ENCODE measurements at regions not wholly inside any gene's neighbourhood (a gene's known extent, or its start where the extent isn't known, plus 50 kb on each side); places are given as distances from the start of the nearest gene placed in this dataset.
"Not testable (repeated sequence)": the region's sequence is repeated elsewhere in the genome, so short reads cannot be mapped to it uniquely, and the experiment has no call there.

- Histone ChIP-seq H2AFZ (ENCODE audit: low read length, unreplicated experiment) (no peak overlapping the region), H3K4me3 (ENCODE audit: low read depth, low read length) (no peak overlapping the region), H3K27me3 (ENCODE audit: insufficient read depth, low read length) (no peaks in the 10 kb centered on the region), H3K79me2 (ENCODE audit: control insufficient read depth, insufficient read depth, low read length, unreplicated experiment) (no peaks in the 10 kb centered on the region), H3K4me1 (ENCODE audit: control insufficient read depth, insufficient read depth, low read length, unreplicated experiment) (no peaks in the 10 kb centered on the region), H3K36me3 (ENCODE audit: insufficient read depth, low read length) (no peaks in the 10 kb centered on the region), H3K27ac (ENCODE audit: low read depth, low read length) (no peak overlapping the region)
Observed at GRCh38 chrX:74018253-74018652, 165.7 kb upstream of the XIST start.

DNA sequence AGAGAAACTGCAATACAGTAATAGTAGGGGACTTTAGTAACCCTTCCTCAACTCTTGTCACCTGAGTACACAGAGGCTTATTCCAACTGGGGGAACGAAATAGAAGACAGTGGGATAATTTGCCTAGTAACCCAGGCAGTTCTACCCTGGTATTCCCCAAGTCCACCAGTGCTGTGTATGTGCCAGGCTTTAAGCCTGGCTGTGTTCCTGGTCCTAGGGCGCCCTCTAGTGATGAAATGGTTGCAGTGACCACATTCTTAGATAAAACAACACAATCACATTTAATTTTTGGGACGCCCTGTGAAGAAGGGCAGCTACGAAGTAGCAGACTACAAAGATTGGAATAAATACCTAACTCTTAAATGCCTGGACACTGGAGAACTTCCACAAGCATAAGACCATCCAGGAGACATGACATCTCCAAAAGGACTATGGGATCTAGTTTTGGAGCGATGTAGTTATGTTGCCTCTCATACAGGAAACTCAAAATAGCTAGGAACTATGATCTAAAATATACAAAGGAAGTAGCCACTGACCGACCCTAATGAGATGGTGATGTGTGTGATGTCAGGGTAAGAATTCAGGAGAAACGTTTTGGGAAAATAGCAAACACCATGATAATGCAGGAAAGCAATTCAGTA is 163.0 kb upstream of the XIST start:
- Histone ChIP-seq H3K4me3 (ENCODE audit: low read depth, low read length) (no peak overlapping the region), H3K27ac (ENCODE audit: low read depth, low read length) (no peak overlapping the region), H3K36me3 (ENCODE audit: insufficient read depth, low read length) (no peaks in the 10 kb centered on the region), H3K4me1 (ENCODE audit: control insufficient read depth, insufficient read depth, low read length, unreplicated experiment) (no peaks in the 10 kb centered on the region), H2AFZ (ENCODE audit: low read length, unreplicated experiment) (no peak overlapping the region), H3K79me2 (ENCODE audit: control insufficient read depth, insufficient read depth, low read length, unreplicated experiment) (no peaks in the 10 kb centered on the region), H3K27me3 (ENCODE audit: insufficient read depth, low read length) (no peaks in the 10 kb centered on the region)

- Histone ChIP-seq H3K4me1 (ENCODE audit: control insufficient read depth, insufficient read depth, low read length, unreplicated experiment) (peaks cover 12% of the 10 kb centered on the region), H3K27me3 (ENCODE audit: insufficient read depth, low read length) (no peaks in the 10 kb centered on the region), H3K36me3 (ENCODE audit: insufficient read depth, low read length) (no peaks in the 10 kb centered on the region), H3K79me2 (ENCODE audit: control insufficient read depth, insufficient read depth, low read length, unreplicated experiment) (no peaks in the 10 kb centered on the region), H3K27ac (ENCODE audit: low read depth, low read length) (no peak overlapping the region), H2AFZ (ENCODE audit: low read length, unreplicated experiment) (no peak overlapping the region), H3K4me3 (ENCODE audit: low read depth, low read length) (no peak overlapping the region)
Observed at GRCh38 chrX:74009041-74009440, 156.5 kb upstream of the XIST start.

DNA sequence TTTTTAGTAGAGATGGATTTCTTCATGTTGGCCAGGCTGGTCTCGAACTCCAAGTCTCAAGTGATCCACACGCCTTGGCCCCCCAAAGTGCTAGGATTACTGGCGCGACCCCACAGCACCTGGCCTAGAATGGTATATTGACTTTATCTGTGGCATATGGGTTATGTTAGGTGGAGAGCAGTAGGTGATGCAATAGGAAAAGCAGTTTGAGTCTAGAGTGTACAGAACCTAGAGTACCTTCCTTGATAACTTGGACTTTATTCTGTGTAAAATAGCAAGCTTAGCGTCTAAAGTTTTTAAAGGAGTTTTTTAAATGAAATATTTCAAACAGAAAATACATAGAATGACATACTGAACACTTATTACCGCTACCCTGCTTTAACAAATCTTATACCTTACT is 139.5 kb upstream of the XIST start:
- H3K4me3 ChIP-seq (ENCODE audit: low read depth, low read length): no peak overlapping the region
- no peak overlapping the region for H2AFZ ChIP-seq (ENCODE audit: low read length, unreplicated experiment)
- no peaks in the 10 kb centered on the region for H3K4me1 ChIP-seq (ENCODE audit: control insufficient read depth, insufficient read depth, low read length, unreplicated experiment)
- H3K27ac ChIP-seq (ENCODE audit: low read depth, low read length): no peak overlapping the region
- peaks cover 14% of the 10 kb centered on the region; the same call in 1 of the 2 replicates for H3K36me3 ChIP-seq (ENCODE audit: insufficient read depth, low read length)
- H3K27me3 ChIP-seq (ENCODE audit: insufficient read depth, low read length): no peaks in the 10 kb centered on the region
- H3K79me2 ChIP-seq (ENCODE audit: control insufficient read depth, insufficient read depth, low read length, unreplicated experiment): peaks cover 6% of the 10 kb centered on the region

- H3K4me1 ChIP-seq (ENCODE audit: control insufficient read depth, insufficient read depth, low read length, unreplicated experiment): no peaks in the 10 kb centered on the region
- H3K4me3 ChIP-seq (ENCODE audit: low read depth, low read length): no peak overlapping the region
- H2AFZ ChIP-seq (ENCODE audit: low read length, unreplicated experiment): no peak overlapping the region
- H3K36me3 ChIP-seq (ENCODE audit: insufficient read depth, low read length): no peaks in the 10 kb centered on the region
- no peak overlapping the region for H3K27ac ChIP-seq (ENCODE audit: low read depth, low read length)
- peaks cover 24% of the 10 kb centered on the region for H3K79me2 ChIP-seq (ENCODE audit: control insufficient read depth, insufficient read depth, low read length, unreplicated experiment)
- no peaks in the 10 kb centered on the region for H3K27me3 ChIP-seq (ENCODE audit: insufficient read depth, low read length)
Observed at GRCh38 chrX:73987166-73987565, 134.7 kb upstream of the XIST start.

GRCh38 chrX:73979551-73980131 is 127.1 kb upstream of the XIST start:
- Histone ChIP-seq H3K27me3 (ENCODE audit: insufficient read depth, low read length) (no peaks in the 10 kb centered on the region), H3K36me3 (ENCODE audit: insufficient read depth, low read length) (no peaks in the 10 kb centered on the region), H3K79me2 (ENCODE audit: control insufficient read depth, insufficient read depth, low read length, unreplicated experiment) (peaks cover 37% of the 10 kb centered on the region), H3K4me1 (ENCODE audit: control insufficient read depth, insufficient read depth, low read length, unreplicated experiment) (no peaks in the 10 kb centered on the region), H2AFZ (ENCODE audit: low read length, unreplicated experiment) (no peak overlapping the region), H3K27ac (ENCODE audit: low read depth, low read length) (no peak overlapping the region), H3K4me3 (ENCODE audit: low read depth, low read length) (no peak overlapping the region)

DNA sequence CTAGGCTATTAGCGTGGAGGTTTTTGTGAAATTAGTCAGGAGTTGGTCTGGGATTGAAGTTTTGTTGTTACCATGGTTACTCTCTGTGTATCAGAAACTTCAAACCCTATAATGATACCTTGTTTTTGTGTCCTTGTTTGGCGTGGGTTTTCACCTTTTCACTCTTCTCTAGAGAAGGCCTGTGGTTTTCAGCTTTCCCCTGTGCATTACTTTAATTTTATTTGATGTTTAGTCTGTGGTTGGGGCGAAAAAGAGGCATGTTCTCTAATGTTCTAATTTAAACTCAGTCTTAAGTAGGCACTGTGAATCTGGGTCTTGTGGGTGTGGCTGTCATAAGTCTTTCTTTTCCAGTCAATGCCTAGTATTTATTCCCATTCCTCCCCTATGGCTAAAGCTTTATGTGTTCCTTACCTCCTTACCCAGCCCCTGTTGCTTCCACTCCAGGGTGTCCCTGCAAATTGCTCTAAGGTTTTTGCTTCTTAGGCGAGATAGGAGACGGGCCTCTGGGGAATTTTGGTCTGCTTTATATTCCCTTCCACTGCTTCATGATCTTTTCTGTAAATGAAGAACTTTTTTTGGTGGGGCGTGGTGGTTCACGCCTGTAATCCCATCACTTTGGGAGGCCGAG is 125.1 kb upstream of the XIST start:
- Histone ChIP-seq H3K27me3 (ENCODE audit: insufficient read depth, low read length) (no peaks in the 10 kb centered on the region), H3K79me2 (ENCODE audit: control insufficient read depth, insufficient read depth, low read length, unreplicated experiment) (peaks cover 37% of the 10 kb centered on the region), H3K4me1 (ENCODE audit: control insufficient read depth, insufficient read depth, low read length, unreplicated experiment) (no peaks in the 10 kb centered on the region), H3K27ac (ENCODE audit: low read depth, low read length) (no peak overlapping the region), H3K36me3 (ENCODE audit: insufficient read depth, low read length) (no peaks in the 10 kb centered on the region), H3K4me3 (ENCODE audit: low read depth, low read length) (no peak overlapping the region), H2AFZ (ENCODE audit: low read length, unreplicated experiment) (no peak overlapping the region)

DNA sequence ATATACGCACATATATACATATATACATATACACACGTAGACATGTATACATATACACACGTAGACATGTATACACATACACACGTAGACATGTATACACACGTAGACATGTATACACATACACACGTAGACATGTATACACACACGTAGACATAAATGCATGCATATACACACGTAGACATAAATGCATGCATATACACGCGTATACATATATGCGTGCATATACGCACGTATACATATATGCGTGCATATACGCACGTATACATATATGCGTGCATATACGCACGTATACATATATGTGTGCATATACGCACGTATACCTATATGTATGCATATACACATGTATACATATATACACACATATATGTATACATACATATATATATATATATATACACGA is 114.9 kb upstream of the XIST start:
- not testable (repeated sequence) for H3K4me1 ChIP-seq (ENCODE audit: control insufficient read depth, insufficient read depth, low read length, unreplicated experiment); H3K36me3 ChIP-seq (ENCODE audit: insufficient read depth, low read length); H3K27me3 ChIP-seq (ENCODE audit: insufficient read depth, low read length); H3K4me3 ChIP-seq (ENCODE audit: low read depth, low read length); H2AFZ ChIP-seq (ENCODE audit: low read length, unreplicated experiment); H3K27ac ChIP-seq (ENCODE audit: low read depth, low read length)
- H3K79me2 ChIP-seq (ENCODE audit: control insufficient read depth, insufficient read depth, low read length, unreplicated experiment): peaks cover 61% of the 10 kb centered on the region

- Histone ChIP-seq H3K4me3 (ENCODE audit: low read depth, low read length) (no peak overlapping the region), H3K27ac (ENCODE audit: low read depth, low read length) (no peak overlapping the region), H3K4me1 (ENCODE audit: control insufficient read depth, insufficient read depth, low read length, unreplicated experiment) (no peaks in the 10 kb centered on the region), H3K79me2 (ENCODE audit: control insufficient read depth, insufficient read depth, low read length, unreplicated experiment) (peaks cover 63% of the 10 kb centered on the region), H3K36me3 (ENCODE audit: insufficient read depth, low read length) (no peaks in the 10 kb centered on the region), H3K27me3 (ENCODE audit: insufficient read depth, low read length) (no peaks in the 10 kb centered on the region), H2AFZ (ENCODE audit: low read length, unreplicated experiment) (no peak overlapping the region)
Observed at GRCh38 chrX:73965833-73966232, 113.3 kb upstream of the XIST start.

GRCh38 chrX:73964579-73964978 is 112.1 kb upstream of the XIST start:
- Histone ChIP-seq H3K4me1 (ENCODE audit: control insufficient read depth, insufficient read depth, low read length, unreplicated experiment) (no peaks in the 10 kb centered on the region), H3K4me3 (ENCODE audit: low read depth, low read length) (no peak overlapping the region), H3K36me3 (ENCODE audit: insufficient read depth, low read length) (no peaks in the 10 kb centered on the region), H3K27me3 (ENCODE audit: insufficient read depth, low read length) (no peaks in the 10 kb centered on the region), H3K27ac (ENCODE audit: low read depth, low read length) (no peak overlapping the region), H2AFZ (ENCODE audit: low read length, unreplicated experiment) (no peak overlapping the region), H3K79me2 (ENCODE audit: control insufficient read depth, insufficient read depth, low read length, unreplicated experiment) (peaks cover 70% of the 10 kb centered on the region)

DNA sequence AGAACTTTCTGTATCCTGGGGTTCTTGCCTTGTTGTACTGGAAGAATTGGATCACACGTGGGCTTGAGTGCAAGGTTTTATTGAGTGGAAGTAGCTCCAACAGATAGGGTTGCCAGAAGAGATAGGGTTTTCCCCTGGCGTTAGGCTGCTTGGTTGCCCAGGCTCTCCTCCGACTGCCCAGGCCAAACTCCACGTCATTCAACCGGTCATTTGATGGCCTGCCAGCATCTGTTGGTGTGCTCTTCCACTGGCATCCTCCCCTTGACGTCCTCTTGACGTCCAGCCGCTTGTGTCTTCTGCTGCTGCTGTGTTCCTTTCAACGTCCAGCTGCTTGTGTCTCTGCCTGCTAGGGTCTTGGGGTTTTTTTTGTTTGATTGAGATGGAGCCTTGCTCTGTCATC is 111.2 kb upstream of the XIST start:
- no peaks in the 10 kb centered on the region for H3K4me1 ChIP-seq (ENCODE audit: control insufficient read depth, insufficient read depth, low read length, unreplicated experiment)
- H2AFZ ChIP-seq (ENCODE audit: low read length, unreplicated experiment): no peak overlapping the region
- no peak overlapping the region for H3K4me3 ChIP-seq (ENCODE audit: low read depth, low read length)
- no peaks in the 10 kb centered on the region for H3K36me3 ChIP-seq (ENCODE audit: insufficient read depth, low read length)
- peaks cover 73% of the 10 kb centered on the region for H3K79me2 ChIP-seq (ENCODE audit: control insufficient read depth, insufficient read depth, low read length, unreplicated experiment)
- no peak overlapping the region for H3K27ac ChIP-seq (ENCODE audit: low read depth, low read length)
- no peaks in the 10 kb centered on the region for H3K27me3 ChIP-seq (ENCODE audit: insufficient read depth, low read length)

All from ACC112 (cell line).